OCI-M1 (cell line): ENCODE measurements at regions not wholly inside any gene's neighbourhood (a gene's known extent, or its start where the extent isn't known, plus 50 kb on each side); places are given as distances from the start of the nearest gene placed in this dataset.
A peak's percentile ranks its signal among the peaks of the same experiment; 100 is the strongest.
"Not testable (repeated sequence)": the region's sequence is repeated elsewhere in the genome, so short reads cannot be mapped to it uniquely, and the experiment has no call there.

Experiments used
- DNase-seq: peaks from one replicate; lab custom pipeline; 2025; lab: John Stamatoyannopoulos, UW

- no peak for DNase-seq
Measured at GRCh38 chr2:192536922-192537624, 342.3 kb upstream of the TMEFF2 start.

DNA sequence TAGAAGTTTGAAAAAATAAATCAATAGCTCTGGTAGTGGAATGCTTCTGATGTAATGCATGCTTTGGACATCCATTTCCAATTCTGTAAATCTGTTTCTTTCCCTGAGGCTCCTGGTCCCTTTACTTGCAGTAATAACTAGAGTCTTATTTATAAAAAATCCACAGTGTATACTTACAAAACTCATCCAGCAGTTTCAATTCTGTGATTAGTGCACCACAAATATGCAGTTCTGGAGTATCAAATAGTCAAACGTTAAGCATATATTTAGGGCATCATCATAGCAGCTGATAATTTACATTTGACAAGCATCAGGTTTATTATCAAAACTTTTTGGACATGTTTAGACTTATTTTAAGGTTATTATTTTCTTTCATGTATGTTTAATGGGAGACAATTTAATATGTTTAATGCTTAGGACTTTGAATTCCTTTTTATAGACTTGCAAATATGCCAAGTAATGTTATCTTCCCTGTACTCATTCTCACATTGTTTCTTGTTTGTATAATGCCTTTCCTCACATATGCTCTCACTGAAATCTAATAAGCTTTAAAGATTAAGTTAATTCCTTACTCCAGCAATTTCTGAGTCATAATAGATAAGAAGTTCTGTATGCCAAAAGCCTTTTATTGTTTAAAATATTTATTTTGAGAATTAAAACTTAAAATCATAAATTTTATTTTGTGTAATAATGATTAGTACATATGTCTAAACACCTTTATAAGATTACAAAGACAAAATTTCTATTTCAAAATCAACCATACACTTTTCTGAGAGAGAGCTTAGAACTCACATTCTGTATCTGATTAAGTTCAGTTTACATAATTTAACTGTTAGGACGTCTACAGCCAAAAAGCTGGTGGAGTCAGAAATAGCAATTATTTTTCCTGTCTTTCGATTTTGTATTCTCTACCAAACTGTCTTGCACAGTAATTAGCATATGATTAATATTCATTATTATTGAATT lies 341.5 kb upstream of the TMEFF2 start:
- DNase-seq, result no peak

DNA sequence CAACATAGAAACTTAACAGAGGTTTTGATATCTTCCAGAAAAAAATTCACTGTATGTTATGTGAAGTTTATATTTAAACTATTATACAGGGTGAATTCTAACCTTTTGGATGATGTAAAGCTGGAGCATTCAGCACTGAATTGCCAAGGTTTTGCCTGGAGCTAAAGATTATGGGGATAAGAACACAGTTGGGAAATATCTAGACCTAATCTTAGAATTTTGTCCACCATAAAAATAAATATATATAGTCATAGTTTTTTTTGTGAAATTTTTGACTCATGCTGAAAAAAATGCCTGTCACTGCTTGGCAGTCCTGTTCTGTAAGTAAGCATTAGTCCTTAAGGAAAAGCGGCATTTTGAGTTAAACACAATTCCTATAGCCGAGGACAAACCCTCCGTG lies 339.3 kb upstream of the TMEFF2 start:
- no peak for DNase-seq

GRCh38 chr2:192524642-192525251 lies 330.0 kb upstream of the TMEFF2 start:
- DNase-seq, result not testable (repeated sequence)

GRCh38 chr2:192524214-192524613 lies 329.5 kb upstream of the TMEFF2 start:
- not testable (repeated sequence) for DNase-seq

DNA sequence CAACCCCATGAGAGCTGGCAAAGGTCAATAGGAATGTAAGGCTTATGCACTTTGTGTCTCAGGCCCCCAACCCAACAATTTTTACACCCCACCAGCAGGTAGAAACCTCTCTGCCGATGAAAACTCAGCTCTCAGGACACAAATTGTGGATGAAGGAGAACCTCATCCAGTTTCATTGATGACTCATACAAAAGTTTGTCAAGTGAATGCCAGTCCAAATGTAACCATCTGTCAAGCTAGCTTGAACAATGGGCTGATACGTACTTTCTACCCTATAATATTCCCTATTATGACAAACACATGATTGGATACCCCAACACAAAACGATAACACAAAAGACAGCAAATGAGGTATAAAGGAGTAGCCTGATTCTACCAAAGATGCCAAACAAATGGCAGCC lies 321.2 kb upstream of the TMEFF2 start:
- no peak for DNase-seq

GRCh38 chr2:192513575-192513974 lies 318.8 kb upstream of the TMEFF2 start:
- DNase-seq, result no peak

DNA sequence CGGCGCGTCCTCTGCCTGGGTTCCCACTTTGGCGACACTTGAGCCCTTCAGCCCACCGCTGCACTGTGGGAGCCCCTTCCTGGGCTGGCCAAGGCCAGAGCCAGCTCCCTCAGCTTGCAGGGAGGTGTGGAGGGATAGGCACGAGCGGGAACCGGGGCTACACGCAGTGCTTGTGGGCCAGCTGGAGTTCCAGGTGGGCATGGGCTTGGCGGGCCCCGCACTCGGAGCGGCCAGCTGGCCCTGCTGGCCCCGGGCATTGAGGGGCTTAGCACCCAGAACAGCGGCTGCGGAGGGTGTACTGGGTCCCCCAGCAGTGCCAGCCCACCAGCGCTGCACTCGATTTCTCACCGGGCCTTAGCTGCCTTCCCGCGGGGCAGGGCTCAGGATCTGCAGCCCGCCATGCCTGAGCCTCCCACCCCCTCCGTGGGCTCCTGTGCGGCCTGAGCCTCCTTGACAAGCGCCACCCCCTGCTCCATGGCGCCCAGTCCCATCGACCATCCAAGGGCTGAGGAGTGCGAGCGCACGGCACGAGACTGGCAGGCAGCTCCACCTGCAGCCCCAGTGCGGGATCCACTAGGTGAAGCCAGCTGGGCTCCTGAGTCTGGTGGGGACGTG lies 313.2 kb upstream of the TMEFF2 start:
- DNase-seq, result not testable (repeated sequence)

GRCh38 chr2:192500550-192501200 lies 305.9 kb upstream of the TMEFF2 start:
- peak; percentile 90 for DNase-seq

- peak; percentile 47 for DNase-seq
Measured at GRCh38 chr2:192499476-192499875, 304.7 kb upstream of the TMEFF2 start.

GRCh38 chr2:192498747-192499146 lies 304.0 kb upstream of the TMEFF2 start:
- DNase-seq, result no peak

- not testable (repeated sequence) for DNase-seq
Measured at GRCh38 chr2:192488158-192488557, 293.4 kb upstream of the TMEFF2 start.

DNA sequence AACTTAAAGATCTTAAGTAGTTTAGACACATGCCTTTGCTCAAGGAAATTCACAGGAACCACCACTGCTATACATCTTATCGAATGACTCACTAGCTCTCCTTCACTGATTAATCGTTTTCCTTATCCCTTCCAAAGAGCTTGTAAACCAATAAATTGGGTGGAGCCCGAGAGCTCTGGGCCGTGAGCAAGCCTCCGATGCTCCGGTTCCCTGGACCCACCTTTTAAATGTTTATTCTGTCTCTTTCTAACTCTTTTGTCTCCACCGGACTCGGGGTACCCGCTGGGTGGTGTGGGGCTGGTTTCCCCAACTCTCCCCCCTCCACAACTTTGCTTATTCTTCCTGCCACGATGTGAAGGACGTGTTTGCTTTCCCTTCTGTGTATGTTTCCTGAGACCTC lies 292.9 kb upstream of the TMEFF2 start:
- no peak for DNase-seq

DNA sequence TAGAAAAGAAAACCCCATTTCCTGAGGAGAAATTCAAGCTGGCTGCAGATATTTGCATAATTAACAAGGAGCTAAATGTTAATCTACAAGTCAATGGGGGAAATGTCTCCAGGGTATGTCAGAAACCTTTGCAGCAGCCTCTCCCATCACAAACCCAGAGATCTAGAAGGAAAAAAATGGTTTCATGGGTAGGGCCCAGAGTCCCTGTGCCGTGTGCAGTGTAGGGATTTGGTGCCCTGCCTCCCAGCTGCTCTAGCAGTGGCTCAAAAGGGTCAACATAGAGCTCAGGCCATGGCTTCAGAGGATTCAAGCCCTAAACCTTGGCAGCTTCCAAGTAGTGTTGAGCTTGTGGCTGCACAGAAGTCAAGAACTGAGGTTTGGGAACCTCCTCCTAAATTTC lies 290.2 kb upstream of the TMEFF2 start:
- DNase-seq, result no peak

DNA sequence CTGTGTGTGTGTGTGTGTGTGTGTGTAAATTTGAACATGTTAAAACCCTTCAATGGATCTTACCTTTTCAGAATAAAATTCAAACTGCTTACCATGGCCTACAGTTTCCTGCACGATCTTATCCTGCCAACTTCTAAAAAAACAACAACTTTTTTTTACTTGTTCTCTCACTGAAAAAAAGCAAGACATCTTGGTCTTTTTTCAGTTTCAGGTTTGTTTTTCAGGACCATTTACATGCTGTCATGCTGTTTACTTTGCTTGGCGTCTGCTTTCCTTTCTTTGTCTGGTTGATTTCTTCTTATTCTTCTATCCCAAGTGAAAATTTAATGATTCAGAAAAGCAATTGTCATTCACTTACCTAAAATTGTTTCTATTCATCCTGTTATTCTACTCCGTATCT lies 286.3 kb upstream of the TMEFF2 start:
- no peak for DNase-seq

- DNase-seq, result no peak
Measured at GRCh38 chr2:192473331-192473730, 278.6 kb upstream of the TMEFF2 start.

- DNase-seq, result no peak
Measured at GRCh38 chr2:192471982-192472381, 277.2 kb upstream of the TMEFF2 start.

GRCh38 chr2:192469612-192470011 lies 274.9 kb upstream of the TMEFF2 start:
- no peak for DNase-seq

DNA sequence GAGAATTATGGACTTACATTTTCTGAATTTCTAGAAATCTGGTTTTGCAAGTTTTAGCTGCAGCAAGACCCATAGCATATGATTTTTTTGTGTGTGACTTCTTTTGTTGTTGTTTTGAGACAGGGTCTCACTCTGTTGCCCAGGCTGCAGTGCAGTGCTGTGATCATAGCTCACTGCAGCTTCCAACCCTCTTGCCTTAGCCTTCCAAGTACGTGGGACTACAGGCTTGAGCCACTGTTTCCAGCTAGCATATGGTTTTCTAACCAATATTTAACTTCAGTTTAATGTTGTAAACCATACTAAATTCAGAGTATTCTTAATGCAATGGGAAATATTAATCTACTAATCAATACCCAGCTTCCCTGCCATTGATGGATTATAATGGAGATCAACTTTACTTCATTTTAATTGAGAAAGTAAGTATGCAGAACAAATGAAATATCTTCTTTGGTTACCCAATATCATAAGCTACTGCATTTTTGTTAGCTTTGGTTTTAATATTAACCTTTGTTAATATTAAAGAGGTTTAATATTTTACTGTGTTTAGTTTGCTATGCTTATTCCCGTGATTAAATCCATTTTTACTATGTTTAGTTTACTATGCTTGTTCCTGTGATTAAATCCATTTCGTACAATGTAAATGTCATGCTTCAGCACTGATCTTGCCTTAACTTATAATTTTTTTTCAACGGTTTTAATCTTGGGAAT lies 273.4 kb upstream of the TMEFF2 start:
- DNase-seq, result no peak

- DNase-seq, result no peak
Measured at GRCh38 chr2:192465141-192465540, 270.4 kb upstream of the TMEFF2 start.

- no peak for DNase-seq
Measured at GRCh38 chr2:192459422-192459821, 264.7 kb upstream of the TMEFF2 start.
